ENCODE measurements at regions not wholly inside any gene's neighbourhood (a gene's known extent, or its start where the extent isn't known, plus 50 kb on each side); places are given as distances from the start of the nearest gene placed in this dataset.

GRCh38 chr7:378551-379455, 88.8 kb downstream of the FOXL3 start:
- FAIRE-seq (no peak), DNase-seq (ENCODE audit: low read depth, low spot score) (no peak)
- Histone ChIP-seq H3K4me3 (ENCODE audit: control insufficient read depth in 2 of 3, extremely low read depth in 1 of 3, insufficient read depth in 2 of 3, low read depth in 1 of 3, low read length in 3 of 3) (no peak overlapping the region), H3K9me1 (ENCODE audit: control insufficient read depth, extremely low read depth, insufficient read depth, low read length) (no peaks in the 10 kb centered on the region), H2AFZ (ENCODE audit: control insufficient read depth, low read length) (no peak overlapping the region), H3K9me3 (ENCODE audit: control insufficient read depth, low read depth, low read length) (no peaks in the 10 kb centered on the region), H3K9ac (ENCODE audit: control insufficient read depth, extremely low read depth, insufficient read depth, low read length) (no peak overlapping the region), H3K4me2 (ENCODE audit: control insufficient read depth, extremely low read depth, insufficient read depth, low read depth, low read length) (peak overlapping the region; percentile 48), H4K20me1 (ENCODE audit: control insufficient read depth, extremely low read depth, insufficient read depth, low read length) (no peaks in the 10 kb centered on the region), H3K4me1 (ENCODE audit: control insufficient read depth, extremely low read depth, insufficient read depth, low read length) (peaks cover 19% of the 10 kb centered on the region), H3K36me3 (ENCODE audit: control insufficient read depth in 2 of 2, extremely low read depth in 1 of 2, insufficient read depth in 2 of 2, low read length in 2 of 2) (no peaks in the 10 kb centered on the region), H3K27ac (ENCODE audit: control insufficient read depth, insufficient read depth, low read length) (no peak overlapping the region), H3K27me3 (ENCODE audit: control insufficient read depth, extremely low read depth, insufficient read depth, low read length) (no peaks in the 10 kb centered on the region), H3K79me2 (ENCODE audit: control insufficient read depth, insufficient read depth, low read length) (no peaks in the 10 kb centered on the region)
- no peak for TF ChIP-seq EZH2 (IDR thresholded peaks at IDR 0.05; ENCODE audit: low read length)
- no peak for TF ChIP-seq CTCF (optimal IDR thresholded peaks at IDR 0.05 in 1 of 3, IDR thresholded peaks at IDR 0.05 in 1 of 3, conservative IDR thresholded peaks at IDR 0.05 in 1 of 3; ENCODE audit: extremely low read depth in 1 of 3, insufficient read depth in 2 of 3, low read length in 3 of 3)
- dilution Hi-C loops (cut with MboI; ENCODE audit: extremely low pct_ligation_motif_present, low sequenced_read_pairs), result no loop called here

- Histone ChIP-seq H3K4me1 (ENCODE audit: control insufficient read depth, extremely low read depth, insufficient read depth, low read length) (peaks cover 19% of the 10 kb centered on the region), H3K9ac (ENCODE audit: control insufficient read depth, extremely low read depth, insufficient read depth, low read length) (no peak overlapping the region), H3K36me3 (ENCODE audit: control insufficient read depth in 2 of 2, extremely low read depth in 1 of 2, insufficient read depth in 2 of 2, low read length in 2 of 2) (no peaks in the 10 kb centered on the region), H3K9me3 (ENCODE audit: control insufficient read depth, low read depth, low read length) (no peaks in the 10 kb centered on the region), H3K27ac (ENCODE audit: control insufficient read depth, insufficient read depth, low read length) (no peak overlapping the region), H3K9me1 (ENCODE audit: control insufficient read depth, extremely low read depth, insufficient read depth, low read length) (no peaks in the 10 kb centered on the region), H3K4me3 (ENCODE audit: control insufficient read depth in 2 of 3, extremely low read depth in 1 of 3, insufficient read depth in 2 of 3, low read depth in 1 of 3, low read length in 3 of 3) (no peak overlapping the region), H3K79me2 (ENCODE audit: control insufficient read depth, insufficient read depth, low read length) (no peaks in the 10 kb centered on the region), H4K20me1 (ENCODE audit: control insufficient read depth, extremely low read depth, insufficient read depth, low read length) (no peaks in the 10 kb centered on the region), H3K27me3 (ENCODE audit: control insufficient read depth, extremely low read depth, insufficient read depth, low read length) (no peaks in the 10 kb centered on the region), H2AFZ (ENCODE audit: control insufficient read depth, low read length) (no peak overlapping the region), H3K4me2 (ENCODE audit: control insufficient read depth, extremely low read depth, insufficient read depth, low read depth, low read length) (peak overlapping the region; percentile 48)
- dilution Hi-C loops (cut with MboI; ENCODE audit: extremely low pct_ligation_motif_present, low sequenced_read_pairs), result no loop called here
- TF ChIP-seq CTCF (optimal IDR thresholded peaks at IDR 0.05 in 1 of 3, IDR thresholded peaks at IDR 0.05 in 1 of 3, conservative IDR thresholded peaks at IDR 0.05 in 1 of 3; ENCODE audit: extremely low read depth in 1 of 3, insufficient read depth in 2 of 3, low read length in 3 of 3) (no peak), EZH2 (IDR thresholded peaks at IDR 0.05; ENCODE audit: low read length) (no peak)
- DNase-seq (ENCODE audit: low read depth, low spot score) (no peak), FAIRE-seq (no peak)
Measured at GRCh38 chr7:379456-380138, 89.6 kb downstream of the FOXL3 start.

Data from keratinocyte (primary cell).